Right kidney (tissue), 1 donor: ENCODE measurements at regions not wholly inside any gene's neighbourhood (a gene's known extent, or its start where the extent isn't known, plus 50 kb on each side); places are given as distances from the start of the nearest gene placed in this dataset.

Experiments used
- DNase-seq: peaks from one replicate; pipeline ENCODE4 v3.0.0-alpha.2; 2016

DNA sequence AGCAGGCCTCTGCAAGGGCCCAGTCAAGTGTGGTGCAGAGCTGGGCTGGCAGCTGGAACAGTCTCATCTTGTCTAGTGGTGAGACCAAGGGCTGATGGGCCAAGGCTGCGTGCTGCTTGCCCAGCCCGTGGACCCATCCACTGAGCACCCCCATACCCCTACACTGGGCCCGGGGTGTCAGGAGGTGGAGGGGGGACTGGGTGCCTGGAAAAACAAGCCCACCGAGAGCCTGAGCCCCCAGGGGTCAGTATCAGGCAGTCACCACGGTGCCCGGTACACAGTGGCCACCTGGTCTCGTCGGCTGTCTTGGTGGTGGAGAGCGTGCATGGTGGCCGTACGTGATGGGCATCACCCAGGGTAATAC is 238.3 kb downstream of the SEC14L1 start:
- no peak for DNase-seq

DNA sequence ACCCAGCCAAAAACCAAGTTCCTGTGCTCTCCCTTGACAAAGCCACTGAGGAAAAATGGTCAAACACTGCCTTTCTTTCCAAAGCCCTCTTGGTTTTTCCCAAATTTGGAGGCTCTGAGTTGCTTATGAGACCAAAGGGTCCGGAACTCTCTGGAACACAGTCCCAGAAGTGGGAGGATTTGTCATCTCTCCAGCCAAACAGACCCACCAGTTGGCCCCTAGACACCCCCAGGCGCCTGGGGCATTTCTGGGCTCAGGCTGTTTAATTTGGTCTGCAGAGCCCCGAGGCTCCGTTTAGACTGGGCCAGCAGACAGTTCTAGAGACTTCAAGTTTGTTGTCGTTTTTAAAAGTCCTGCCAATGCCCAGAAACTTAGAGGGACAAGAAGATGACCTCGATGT is 239.1 kb downstream of the SEC14L1 start:
- DNase-seq: no peak

DNA sequence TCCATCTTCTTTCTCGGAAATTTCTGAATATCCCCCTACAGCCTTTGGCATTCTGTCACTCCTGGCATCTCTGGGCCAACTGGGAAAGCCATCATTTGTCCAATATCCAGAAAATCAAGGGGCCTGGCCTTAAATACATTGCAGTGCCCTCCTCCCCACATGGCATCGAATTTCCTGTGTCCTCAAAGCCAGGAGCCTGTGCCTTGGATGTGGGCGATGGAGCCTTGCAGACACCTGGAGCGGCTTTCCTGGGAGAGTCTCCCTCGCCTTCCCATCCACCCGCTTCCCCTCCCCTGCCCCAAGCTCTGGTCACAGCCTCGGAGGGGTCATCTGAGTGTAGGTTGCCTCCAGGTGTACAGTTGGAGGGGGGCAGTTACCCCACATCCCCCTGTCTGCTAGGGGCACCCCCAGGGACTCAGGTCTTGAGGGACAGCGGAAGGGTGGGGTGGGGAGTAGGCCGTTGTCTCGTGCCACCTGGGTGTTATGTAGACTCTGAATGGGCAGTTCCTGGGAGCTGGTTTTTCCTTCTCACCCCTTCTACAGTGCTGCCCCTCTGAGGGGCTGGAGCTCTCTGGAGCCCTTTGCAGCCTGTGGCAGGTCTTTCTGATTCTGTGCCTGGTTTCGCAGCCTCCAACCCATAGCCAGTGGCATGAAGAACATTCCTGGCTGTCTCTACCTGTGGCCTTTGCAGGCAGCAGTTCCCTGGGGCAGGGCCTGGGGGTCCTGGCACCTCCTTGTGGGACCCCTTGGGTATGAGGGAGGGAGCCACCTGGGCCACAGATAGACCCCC is 239.8 kb downstream of the SEC14L1 start:
- no peak for DNase-seq

DNA sequence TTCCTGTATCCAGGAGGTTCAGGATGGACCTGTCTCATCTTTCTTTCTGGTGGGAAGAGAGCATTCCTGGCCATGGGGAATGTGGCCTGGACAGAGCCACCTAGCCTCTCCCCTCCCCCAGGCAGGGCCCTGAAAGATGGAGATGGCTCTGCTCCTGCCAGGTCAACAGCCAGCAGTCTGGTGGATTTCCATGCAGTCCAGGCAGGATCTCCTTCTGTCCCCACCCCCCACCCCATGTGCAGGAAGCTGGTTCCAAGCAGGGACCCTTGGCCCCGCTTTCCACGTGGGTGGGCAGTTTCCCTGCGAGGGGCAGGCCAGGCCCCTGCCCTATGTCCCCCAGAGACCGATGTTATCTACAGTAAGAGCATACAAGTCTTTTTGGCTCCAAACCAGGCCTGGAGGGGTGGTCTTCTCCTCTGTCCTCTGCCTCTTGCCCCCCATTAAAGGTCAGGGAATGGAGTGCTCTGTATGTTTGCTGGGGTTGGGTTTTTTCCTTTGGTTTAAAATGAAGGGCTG is 240.5 kb downstream of the SEC14L1 start:
- no peak for DNase-seq

DNA sequence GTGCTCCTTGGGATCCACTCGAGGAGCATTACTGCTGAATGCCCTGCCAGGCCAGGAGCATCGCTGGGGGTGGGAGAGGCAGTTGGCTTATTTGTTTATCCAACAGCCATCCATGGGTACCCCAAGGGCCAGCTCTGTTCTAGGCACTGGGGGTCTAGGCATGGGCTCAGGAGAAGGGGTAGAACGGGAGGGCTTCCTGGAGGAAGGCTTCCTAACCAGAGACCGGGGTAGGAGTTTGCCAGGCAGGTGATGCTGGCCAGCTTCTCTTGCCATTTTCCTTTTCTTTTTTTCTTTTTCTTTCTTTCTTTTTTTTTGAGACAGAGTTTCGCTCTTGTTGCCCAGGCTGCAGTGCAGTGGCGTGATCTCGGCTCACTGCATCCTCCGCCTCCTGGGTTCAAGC is 241.0 kb downstream of the SEC14L1 start:
- DNase-seq: no peak

DNA sequence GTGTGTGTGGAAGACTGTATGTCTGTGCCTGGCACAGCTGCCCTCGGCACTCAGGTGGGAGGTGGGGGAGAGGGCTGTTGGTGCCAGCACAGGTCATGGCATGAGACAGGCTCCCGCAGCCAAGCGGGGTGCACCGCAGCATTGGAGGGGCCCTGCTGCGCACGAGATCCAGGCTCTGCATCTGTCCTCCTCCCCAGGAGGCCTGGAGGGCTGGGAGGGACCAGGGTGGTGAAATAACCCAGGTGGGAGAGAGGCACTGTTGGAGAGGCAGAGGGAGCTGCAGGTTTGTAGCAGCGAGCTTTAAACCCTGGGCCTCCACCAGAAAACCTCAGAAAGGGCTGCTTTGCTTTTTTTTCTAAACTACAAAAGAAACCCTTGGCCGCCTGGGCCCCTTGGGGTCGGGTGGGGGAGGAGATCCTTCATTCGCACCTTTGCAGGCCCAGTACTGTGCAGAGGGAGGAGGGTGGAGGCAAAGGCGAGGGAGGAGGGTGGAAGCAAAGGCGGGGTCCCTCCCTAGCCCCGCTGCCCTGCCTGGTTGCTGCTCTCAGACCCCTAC is 241.7 kb downstream of the SEC14L1 start:
- DNase-seq: no peak

DNA sequence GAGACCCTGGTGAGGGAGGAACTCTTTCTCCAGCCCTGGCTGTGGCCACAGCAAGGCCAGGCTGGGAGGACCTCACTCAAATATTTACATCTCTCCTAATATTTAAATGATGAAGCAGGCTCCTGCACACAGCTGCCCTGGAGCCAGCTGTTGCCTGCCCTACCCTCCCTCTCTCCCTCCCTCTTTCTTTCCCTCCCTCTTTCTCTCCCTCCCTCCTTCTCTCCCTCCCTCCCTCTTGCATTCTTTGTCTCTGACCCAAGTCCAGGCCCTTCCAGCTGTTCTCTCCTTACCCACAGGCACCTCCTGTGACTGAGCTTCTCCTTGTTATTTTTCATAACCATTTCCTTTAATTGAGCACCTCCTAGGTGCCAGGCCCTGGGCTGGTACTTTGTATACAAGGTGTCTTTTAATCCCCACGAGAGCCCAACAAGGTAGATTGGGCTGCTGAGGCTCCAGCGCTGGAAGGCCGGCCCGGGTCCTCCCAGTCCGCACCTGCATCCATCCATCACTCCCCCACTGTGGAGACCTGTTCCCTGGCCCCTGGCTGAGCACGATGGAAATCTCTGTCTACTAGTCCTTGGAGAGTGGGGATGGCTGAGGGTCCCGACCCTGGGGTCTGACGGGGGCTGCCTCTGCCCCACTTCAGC is 242.3 kb downstream of the SEC14L1 start:
- no peak for DNase-seq

DNA sequence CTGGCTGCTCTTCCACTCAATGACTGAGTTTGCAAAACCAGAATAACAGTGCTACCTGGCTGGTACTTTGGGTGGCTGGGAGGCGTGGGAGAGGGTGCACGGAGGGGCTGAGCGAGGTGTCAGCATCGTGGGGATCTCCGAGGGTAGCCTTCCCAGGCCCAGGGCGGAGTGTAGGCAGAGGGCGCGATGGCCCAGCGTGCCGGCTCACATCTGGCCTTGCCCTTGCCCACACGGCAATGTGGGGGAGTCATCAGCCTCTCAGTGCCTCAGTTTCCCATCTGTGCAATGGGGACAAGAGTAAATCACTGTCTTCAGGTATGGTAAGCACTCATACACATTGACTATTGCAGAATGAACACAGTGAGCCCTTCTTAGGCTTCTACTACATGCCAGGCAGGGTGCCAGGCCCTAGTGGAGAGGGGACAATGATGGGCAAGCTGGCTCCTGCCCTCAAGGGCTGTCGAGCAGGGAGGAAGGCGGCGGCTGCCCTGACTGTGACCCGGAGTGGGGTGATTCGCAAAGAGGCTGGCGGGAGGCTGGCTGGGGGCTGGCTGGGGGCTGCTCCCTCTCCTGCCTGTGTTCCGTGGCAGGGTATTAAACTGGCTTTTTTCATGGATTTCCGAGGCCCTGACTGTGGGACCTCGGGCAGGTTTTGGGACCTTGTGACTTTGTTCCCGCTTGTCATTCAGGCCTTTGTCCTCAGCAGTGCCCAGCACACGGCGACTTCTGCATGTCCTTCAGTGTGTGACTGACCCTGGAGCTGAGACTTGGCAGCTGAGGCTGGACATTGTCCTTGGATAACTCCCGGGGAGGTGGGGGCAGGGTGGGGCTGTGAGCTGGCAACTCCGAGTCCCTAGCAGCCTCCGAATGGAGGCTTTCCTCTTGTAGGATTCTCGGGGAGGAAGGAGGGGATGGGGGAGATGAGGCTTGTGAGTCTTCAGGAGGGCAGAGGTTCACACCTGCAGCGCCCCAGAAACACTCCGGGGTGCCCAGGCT is 243.1 kb downstream of the SEC14L1 start:
- no peak for DNase-seq

DNA sequence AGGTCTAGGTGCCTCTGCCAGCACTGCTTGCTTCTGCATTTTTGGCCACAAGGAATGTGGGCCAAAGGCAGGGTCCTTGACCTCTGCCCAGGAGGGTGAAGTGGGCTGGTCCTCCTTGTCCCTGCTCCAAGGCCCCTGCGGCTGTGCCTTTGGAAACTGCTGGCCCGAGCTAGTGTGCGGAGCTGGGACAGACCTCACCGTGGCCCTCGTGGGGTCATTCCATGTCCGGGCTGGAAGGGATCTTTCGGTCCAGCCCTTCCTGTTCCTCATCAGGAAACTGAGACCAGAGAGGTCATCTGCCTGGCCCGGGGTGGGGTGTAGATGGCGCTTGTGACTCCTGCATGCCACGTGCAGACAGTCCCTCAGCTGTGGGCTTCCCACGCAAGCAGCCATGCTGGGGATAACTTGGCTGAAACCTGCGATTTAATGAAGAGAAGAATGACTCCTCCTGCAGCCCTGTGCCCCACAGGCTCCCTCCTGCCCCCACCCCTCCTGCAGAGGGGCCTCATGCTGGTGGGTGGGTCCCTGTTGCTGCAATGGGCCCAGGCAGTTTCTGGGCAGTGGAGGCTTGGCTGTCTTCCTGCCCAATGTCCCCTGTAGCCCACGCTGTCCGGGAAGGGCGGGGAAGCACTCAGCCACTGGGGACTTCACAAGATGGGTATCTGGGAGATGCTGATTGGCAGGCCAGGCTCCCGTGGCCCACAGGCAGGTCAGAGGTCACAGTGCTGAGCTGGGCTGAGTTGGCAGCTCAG is 245.2 kb downstream of the SEC14L1 start:
- DNase-seq: no peak

DNA sequence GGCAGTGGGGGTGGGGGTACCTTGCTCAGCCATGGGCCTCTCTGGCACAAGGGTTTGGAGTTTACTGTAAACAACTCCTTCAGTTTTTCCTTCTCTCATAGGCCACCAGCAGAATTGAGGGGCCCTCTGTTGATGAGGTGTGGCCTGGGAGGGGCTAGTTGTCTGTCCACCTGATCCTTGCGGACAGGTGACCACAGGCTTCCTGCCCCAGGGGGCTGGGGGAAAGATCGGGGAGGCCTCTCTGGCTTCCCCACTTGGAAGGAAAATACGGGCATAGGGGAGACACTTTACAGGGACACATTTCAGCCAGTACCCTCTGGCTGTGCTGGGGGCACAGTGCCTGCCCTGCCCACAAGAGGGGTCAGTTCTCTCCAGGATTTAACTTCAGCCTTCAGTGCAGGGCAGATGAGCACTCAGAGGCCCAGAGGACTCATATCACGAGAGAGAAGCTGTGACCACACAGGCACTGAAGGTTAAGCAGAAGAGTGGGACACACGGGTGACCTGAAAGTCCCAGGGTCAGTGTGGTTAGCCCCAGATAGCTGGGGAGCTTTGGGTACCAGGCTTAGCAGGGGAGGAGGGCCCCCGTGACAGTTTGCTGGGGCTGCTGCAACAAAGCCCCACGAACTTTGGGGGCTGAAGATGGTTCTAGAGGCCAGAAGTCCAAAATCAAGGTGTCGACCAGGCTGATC is 245.9 kb downstream of the SEC14L1 start:
- no peak for DNase-seq

DNA sequence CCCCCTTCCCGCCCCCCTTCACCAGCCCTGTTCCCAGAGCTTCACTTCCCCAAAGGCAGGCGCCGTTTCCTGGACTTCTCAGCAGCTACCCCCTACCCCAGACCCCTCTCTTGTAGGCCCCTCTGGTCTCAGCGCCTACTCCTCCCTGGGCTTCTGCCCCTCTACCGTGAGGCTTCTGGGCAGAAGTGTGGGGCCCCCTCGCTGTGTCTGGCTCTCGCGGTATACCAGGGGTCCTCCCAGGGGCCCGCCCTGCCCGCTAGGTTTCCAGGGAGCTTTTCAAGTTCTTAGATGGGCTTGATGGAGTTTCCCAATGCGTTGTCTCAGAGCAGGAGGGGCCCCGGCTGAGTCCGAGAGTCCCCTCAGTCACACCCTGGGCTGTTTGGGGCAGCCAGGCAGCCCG is 247.1 kb downstream of the SEC14L1 start:
- DNase-seq: no peak

DNA sequence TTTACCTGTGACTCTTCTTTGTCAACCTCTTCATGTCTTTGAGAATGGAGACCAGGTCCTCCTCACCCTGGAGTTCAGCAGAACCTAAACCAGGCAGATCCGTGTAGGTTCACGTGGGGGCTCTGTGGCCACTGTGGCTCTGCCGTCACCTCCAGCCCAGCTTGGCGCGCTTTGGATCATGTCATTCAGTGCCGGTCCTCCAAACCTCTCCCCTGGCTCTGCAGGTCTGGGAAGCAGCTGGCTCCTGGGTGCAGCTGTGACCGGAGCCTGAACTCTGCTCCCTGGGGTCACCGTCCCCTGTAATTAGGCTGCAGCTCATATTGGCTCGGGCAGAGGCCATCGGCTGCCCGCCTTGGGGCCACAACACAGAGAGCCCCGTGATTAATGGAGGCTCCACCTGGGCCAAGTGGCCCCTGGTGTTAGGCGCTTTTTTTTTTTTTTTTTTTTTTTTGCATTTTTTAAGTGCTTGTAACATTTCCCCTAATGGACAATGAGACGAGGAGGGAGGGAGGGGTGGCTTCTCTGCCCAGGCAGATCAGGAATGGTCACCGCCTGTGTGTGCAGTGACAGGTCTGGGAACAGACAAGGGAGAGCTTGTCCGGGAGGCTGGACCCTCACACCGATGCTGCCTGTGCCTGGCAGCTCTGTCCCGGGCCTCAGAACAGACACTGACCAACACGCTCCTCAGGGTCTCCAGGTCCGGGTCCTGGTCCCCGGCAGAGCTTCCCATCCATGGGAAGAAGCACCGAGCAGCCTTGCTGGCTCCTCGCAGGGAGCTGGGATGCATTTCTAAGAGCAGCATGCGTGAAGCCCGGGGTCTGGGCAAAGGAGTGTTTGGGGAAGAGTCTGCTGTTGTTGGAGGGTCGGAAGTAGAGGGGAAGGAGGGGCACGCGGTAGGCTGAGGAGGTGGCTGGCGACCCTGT is 247.9 kb downstream of the SEC14L1 start:
- peak; percentile 61 for DNase-seq

DNA sequence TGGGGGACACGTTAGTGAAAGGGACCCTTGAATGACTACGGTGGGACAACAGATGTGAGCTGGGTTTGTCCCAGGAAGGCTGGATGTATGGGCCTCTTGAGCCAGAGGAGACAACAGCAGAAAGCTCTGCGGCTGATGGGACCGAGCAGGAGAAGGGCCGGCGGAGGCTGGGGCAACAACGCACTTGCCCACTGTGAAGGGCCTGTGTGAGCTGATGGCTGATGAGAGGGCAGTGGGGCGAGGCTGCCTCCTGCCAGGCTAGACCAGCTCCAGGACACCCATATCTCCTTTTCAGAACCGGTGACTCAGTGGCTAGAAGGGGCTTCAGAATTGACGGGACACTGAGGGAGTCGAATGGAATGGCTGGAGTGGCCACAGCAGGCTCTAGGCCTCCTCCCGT is 250.1 kb downstream of the SEC14L1 start:
- no peak for DNase-seq

DNA sequence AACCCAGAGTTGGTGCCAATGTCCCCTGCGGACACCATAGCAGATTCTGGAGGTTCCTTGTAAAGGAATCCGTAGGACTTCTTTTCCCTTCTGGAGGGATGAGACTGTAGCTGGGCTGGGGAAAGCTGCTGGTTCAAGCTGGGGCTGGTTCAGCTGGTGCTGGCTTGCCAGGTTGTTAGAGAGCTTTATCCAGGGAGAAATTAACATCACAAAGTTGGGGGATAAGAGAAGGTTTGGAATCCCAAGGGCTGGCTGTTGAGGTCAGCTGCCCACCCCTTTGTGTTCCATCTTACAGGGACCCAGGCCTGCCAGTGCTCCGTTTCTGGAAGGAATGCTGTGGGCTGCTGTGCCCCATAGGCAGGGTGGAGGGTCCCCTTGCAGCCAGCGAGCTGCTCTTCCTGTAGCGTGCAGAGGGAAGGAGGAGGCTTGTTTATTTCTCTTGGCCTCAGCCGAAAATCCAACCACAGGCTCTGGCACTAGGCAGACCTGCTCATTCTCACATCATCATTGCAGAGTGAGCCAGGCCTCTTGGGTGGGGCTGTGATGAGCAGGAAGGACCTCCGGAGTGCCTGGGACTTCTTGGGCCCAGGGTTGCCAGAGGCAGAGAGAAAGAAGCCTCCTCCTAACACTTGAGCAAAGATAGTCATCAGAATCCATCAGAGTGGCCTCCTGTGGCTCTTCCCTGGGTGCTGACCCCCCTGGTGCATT is 251.1 kb downstream of the SEC14L1 start:
- DNase-seq: no peak

DNA sequence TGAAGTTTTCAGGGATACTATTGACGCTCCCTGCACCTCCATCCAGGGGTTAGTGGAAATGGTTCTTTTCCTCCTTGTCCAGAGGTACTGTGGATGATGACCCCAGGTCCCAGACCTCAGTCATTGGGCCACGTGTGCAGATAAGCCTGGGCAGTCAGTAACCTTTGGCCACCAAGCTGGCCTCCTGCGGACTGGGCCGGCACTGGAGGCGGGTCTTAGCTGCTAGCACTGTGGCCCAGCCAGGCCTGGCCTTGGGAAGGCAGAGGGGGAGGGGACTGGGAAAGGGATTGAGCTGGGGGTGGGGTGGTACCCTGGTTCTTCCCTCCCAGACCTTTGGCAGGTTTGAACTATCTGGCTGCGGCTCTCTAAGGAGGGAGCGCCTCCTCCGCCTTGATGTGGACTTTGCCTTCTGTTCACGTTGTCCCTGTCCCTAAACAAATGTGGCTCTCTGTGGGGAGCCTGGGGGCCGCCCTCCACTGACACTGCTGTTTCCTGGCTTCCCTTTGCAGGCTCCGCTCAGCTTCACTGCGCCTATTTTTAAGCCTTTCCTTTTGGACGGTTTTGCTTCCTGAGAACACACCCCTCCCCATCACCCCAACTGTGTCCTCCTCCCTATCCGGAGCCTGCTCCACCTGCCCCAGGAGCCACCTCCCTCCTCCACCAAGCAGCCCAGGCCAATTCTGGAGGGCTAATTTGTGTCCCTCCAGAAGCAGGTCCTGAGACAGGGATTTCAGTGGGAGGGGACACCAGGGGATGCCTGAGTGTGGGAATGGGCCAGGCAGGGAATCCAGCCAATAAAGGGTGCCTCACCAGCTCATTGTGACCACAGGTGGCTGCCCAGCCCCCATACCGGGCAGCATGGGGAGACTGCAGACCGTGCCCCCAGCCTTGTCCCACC is 251.9 kb downstream of the SEC14L1 start:
- DNase-seq: peak; percentile 42

DNA sequence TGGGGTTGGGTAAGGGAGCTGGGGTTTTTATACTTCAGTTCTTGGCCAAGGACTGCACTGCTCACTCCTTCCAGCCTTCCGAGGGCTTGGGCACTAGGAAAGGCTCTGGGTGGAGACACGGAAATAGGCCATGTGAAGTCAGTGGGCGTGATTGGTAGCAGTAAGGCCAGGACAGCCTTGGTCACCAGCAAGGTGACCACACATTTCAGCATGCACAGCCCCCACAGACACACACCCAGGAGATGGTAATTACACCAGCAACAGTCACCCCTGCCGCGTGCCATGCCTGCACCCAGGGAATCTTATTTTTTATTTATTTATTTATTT is 252.5 kb downstream of the SEC14L1 start:
- no peak for DNase-seq

DNA sequence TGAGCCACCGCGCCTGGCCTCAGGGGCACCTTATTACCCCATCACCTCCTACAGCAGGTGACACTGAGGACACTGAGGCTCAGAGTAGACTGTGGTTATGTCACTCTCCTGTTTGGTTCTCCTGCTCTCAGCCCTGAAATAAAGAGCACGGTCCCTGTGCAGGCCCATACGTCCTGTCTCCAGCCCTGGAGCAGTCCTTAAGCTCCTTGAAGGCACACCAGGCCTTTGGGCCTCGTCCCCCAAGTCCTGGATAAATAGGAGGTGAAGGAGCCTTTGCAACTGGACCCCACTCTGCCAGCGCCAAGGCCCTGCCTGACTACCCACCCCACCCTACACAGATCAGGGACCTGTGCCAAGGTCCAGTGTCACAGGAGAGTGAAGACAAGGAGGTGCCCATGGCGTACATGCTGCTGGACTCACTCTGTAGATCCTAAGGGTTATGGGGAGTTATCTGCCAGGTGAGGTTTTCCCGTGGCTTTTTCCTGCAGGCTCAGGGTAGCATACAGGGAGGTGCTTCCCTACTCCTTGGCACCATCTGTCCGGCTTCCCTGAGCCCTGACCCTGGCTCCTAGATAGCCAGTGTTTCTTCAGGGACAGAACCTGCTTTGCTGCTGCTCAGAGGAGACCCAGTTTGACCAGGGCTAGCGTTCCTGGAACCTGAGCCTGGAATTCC is 253.2 kb downstream of the SEC14L1 start:
- DNase-seq: no peak
